K562 (cell line): ENCODE measurements at regions not wholly inside any gene's neighbourhood (a gene's known extent, or its start where the extent isn't known, plus 50 kb on each side); places are given as distances from the start of the nearest gene placed in this dataset.

Experiments used
- ATAC-seq: fragments of 200-7000 bp; cut with Tn5 transposase; 3 replicates; pipeline ENCODE4 v1.9.1; 2020; ENCODE audit warnings: moderate library complexity
- BruUV-seq: library from RNA; stranded (reverse); fragments of 400-500 nt; replicated peaks from 2 replicates; lab custom pipeline; 2021; lab: Mats Ljungman, UMichigan
- CTCF ChIA-PET: fragments of 300-600 bp; formaldehyde crosslinking; extraction: SDS; loops from one replicate; lab custom pipeline; 2021; ENCODE audit warnings: low intra/inter-chr PET ratio; lab: Yijun Ruan, JAX
- POLR2A ChIA-PET: fragments of 300-600, 350-650 bp; sonication (Branson Sonifier 250); formaldehyde crosslinking; extraction: SDS; loops from one replicate; lab custom pipeline; 2021; ENCODE audit warnings: antibody characterized with exemption, inconsistent platforms; lab: Yijun Ruan, JAX
- DNase-seq, 4 experiments: peaks; one replicate each; pipeline versions ENCODE4 v3.0.0 to v3.0.0-alpha.2; 2011 to 2018; ENCODE audit warnings: low spot score in 3 of 4, mixed read lengths in 3 of 4; ENCODE audit errors: extremely low read depth in 1 of 4
- FAIRE-seq: peaks from 2 replicates; lab custom pipeline; 2011; peaks lifted over from hg19 to GRCh38; lab: Jason Lieb, UNC
- H2AFZ ChIP-seq: 2 replicates; pipeline ENCODE4 v1.6.0; 2011; ENCODE audit warnings: low read depth, low read length, control low read depth, inconsistent platforms
- H3K27ac ChIP-seq: fragments of 200-600 bp; 3 replicates; pipeline ENCODE4 v1.8.0; 2011; ENCODE audit warnings: low read depth, mild to moderate bottlenecking, control low read depth, inconsistent platforms, low read length, moderate library complexity, mixed read lengths; ENCODE audit errors: extremely low read depth
- H3K27me3 ChIP-seq, 2 experiments: fragments of 300-600 bp in 1 of 2; 2 replicates in 1 of 2; 3 replicates in 1 of 2; pipeline versions ENCODE4 v1.6.0 to v1.8.0; 2011; ENCODE audit warnings: inconsistent platforms in 2 of 2, low read length in 2 of 2, mild to moderate bottlenecking in 1 of 2, mixed read lengths in 1 of 2, moderate library complexity in 1 of 2; ENCODE audit not compliant: control insufficient read depth in 2 of 2, insufficient read depth in 2 of 2
- H3K36me3 ChIP-seq: fragments of 300-600 bp; 3 replicates; pipeline ENCODE4 v1.8.0; 2011; ENCODE audit warnings: mild to moderate bottlenecking, low read length, inconsistent platforms; ENCODE audit not compliant: control insufficient read depth, insufficient read depth
- H3K4me1 ChIP-seq, 2 experiments: fragments of 200-600 bp in 1 of 2; replicated peaks in 1 of 2; 2 replicates in 1 of 2; 3 replicates in 1 of 2; pipeline versions ENCODE4 v1.5.1 to v1.8.0; 2011; ENCODE audit warnings: inconsistent platforms in 2 of 2, low read length in 2 of 2, mild to moderate bottlenecking in 1 of 2, mixed read lengths in 1 of 2, moderate library complexity in 1 of 2; ENCODE audit not compliant: control insufficient read depth in 2 of 2, insufficient read depth in 2 of 2
- H3K4me2 ChIP-seq: 2 replicates; pipeline ENCODE4 v1.6.1; 2011; ENCODE audit warnings: low read length, control low read depth, inconsistent platforms, mixed read lengths; ENCODE audit not compliant: insufficient read depth
- H3K4me3 ChIP-seq: fragments of 200-600 bp; sonication (generic), shearing (Covaris generic); 2 replicates; pipeline ENCODE4 v1.5.1; 2016; ENCODE audit warnings: control low read depth, inconsistent platforms
- H3K79me2 ChIP-seq: fragments of 200-600 bp; 3 replicates; pipeline ENCODE4 v1.8.0; 2011; ENCODE audit warnings: low read length, inconsistent platforms; ENCODE audit not compliant: control insufficient read depth, insufficient read depth
- H3K9ac ChIP-seq, 2 experiments: 2 replicates each; pipeline versions ENCODE4 v1.6.0 to v1.6.1; 2011; ENCODE audit warnings: low read depth in 2 of 2, low read length in 2 of 2, control low read depth in 1 of 2, inconsistent platforms in 1 of 2, mild to moderate bottlenecking in 1 of 2, mixed read lengths in 1 of 2; ENCODE audit not compliant: insufficient read depth in 1 of 2
- H3K9me1 ChIP-seq: one replicate; pipeline ENCODE4 v1.6.0; 2011; ENCODE audit warnings: inconsistent platforms, mild to moderate bottlenecking, low read length, moderate library complexity; ENCODE audit not compliant: control insufficient read depth, insufficient read depth
- H3K9me3 ChIP-seq: replicated peaks from 2 replicates; pipeline ENCODE4 v1.5.1; 2011; ENCODE audit warnings: low read depth, low read length, inconsistent platforms; ENCODE audit not compliant: control insufficient read depth, insufficient read depth
- H4K20me1 ChIP-seq: replicated peaks from 2 replicates; pipeline ENCODE4 v1.6.1; 2011; ENCODE audit warnings: low read length, inconsistent platforms, mixed read lengths; ENCODE audit not compliant: control insufficient read depth, insufficient read depth
- FOXM1 ChIP-seq, 2 experiments: fragments of 450-650 bp in 1 of 2; sonication (generic) in 1 of 2; formaldehyde crosslinking in 1 of 2; IDR thresholded peaks; 2 replicates each; pipeline versions ENCODE4 v1.6.1 to v1.9.0; 2017 to 2022; ENCODE audit warnings: low read depth in 2 of 2, mild to moderate bottlenecking in 2 of 2, missing genetic modification reagents in 1 of 2, moderate library complexity in 1 of 2
- GATAD2A ChIP-seq: fragments of 450-650 bp; IDR thresholded peaks from 2 replicates; pipeline ENCODE4 v1.6.1; 2017
- GTF3C2 ChIP-seq: IDR thresholded peaks from 3 replicates; pipeline ENCODE4 v1.6.1; 2011; ENCODE audit warnings: borderline replicate concordance, mild to moderate bottlenecking, moderate library complexity; ENCODE audit not compliant: insufficient read length; ENCODE audit errors: extremely low read depth
- HES1 ChIP-seq: fragments of 450-650 bp; IDR thresholded peaks from 2 replicates; pipeline ENCODE4 v1.6.1; 2016; ENCODE audit warnings: low read depth, mild to moderate bottlenecking, moderate library complexity
- MAZ ChIP-seq, 2 experiments: fragments of 450-650 bp in 1 of 2; sonication (generic) in 1 of 2; formaldehyde crosslinking; IDR thresholded peaks in 1 of 2; conservative IDR thresholded peaks in 1 of 2; 2 replicates each; pipeline versions ENCODE4 v1.4.0 to v1.5.0; 2020; ENCODE audit warnings: mild to moderate bottlenecking in 1 of 2, missing genetic modification reagents in 1 of 2
- NRF1 ChIP-seq, 2 experiments: fragments of 450-650 bp; IDR thresholded peaks in 1 of 2; conservative IDR thresholded peaks in 1 of 2; 2 replicates each; pipeline ENCODE4 v1.6.1; 2014; ENCODE audit warnings: mild to moderate bottlenecking in 2 of 2
- NUFIP1 ChIP-seq: fragments of 450-650 bp; IDR thresholded peaks from 2 replicates; pipeline ENCODE4 v1.6.1; 2018; ENCODE audit not compliant: partially characterized antibody
- OTX1 ChIP-seq: fragments of 450-650 bp; formaldehyde crosslinking; IDR thresholded peaks from 2 replicates; pipeline ENCODE4 v1.4.0; 2022; ENCODE audit warnings: mild to moderate bottlenecking
- TAF7 ChIP-seq: fragments of 450-650 bp; IDR thresholded peaks from 2 replicates; pipeline ENCODE4 v1.6.1; 2016; ENCODE audit warnings: missing genetic modification characterization, missing compliant biosample characterization
- TCF7 ChIP-seq: sonication (generic); IDR thresholded peaks from 2 replicates; pipeline ENCODE4 v1.6.1; 2016; ENCODE audit warnings: antibody characterized with exemption, borderline replicate concordance
- ZBTB33 ChIP-seq: sonication (generic); formaldehyde crosslinking; IDR thresholded peaks from 2 replicates; pipeline ENCODE4 v1.8.1; 2023; ENCODE audit warnings: mild to moderate bottlenecking, missing genetic modification reagents
- ZNF232 ChIP-seq: sonication (generic); formaldehyde crosslinking; IDR thresholded peaks from 2 replicates; pipeline ENCODE4 v1.8.0; 2022; ENCODE audit warnings: mild to moderate bottlenecking, missing genetic modification reagents
- ZNF518B ChIP-seq: fragments of 250-450 bp; sonication (Bioruptor Pico); IDR thresholded peaks from 2 replicates; pipeline ENCODE4 v1.5.0; 2021; ENCODE audit warnings: mild to moderate bottlenecking, moderate library complexity
- ZNF695 ChIP-seq: fragments of 450-650 bp; formaldehyde crosslinking; IDR thresholded peaks from 2 replicates; pipeline ENCODE4 v1.4.0; 2020; ENCODE audit warnings: mild to moderate bottlenecking, moderate library complexity
- WGBS: fragments of 100-300 bp; shearing (Covaris generic); methylation state at CpG from one replicate; pipeline ENCODE4 v1.1.6; 2016; ENCODE audit warnings: low coverage, mixed read lengths; ENCODE audit not compliant: insufficient coverage; ENCODE audit errors: missing lambda C conversion rate; 5-methylcytosine and 5-hydroxymethylcytosine counted together
- in situ Hi-C: fragments of 300-500 bp; cut with MboI; formaldehyde crosslinking; loops from 4 replicates; pipeline ENCODE4 v1.15.0; 2018; ENCODE audit warnings: inconsistent platforms, mixed read lengths
- intact Hi-C: fragments of 100-400 bp; cut with micrococcal nuclease; formaldehyde crosslinking; loops from 2 replicates; pipeline ENCODE4 v1.14.2; 2022

- intact Hi-C loops = loop anchor here (5.0 kb wide), 1 partner anchor 61 kb away; no protein-coding TSS in a partner anchor
- 0% methylated on average over 6 of the region's 8 CpGs for WGBS
- no peaks in the 10 kb centered on the region for H3K4me1 ChIP-seq
- no peak for DNase-seq
- H3K9me3 ChIP-seq = no peaks in the 10 kb centered on the region
- no peak overlapping the region for H3K27ac ChIP-seq
- H3K4me2 ChIP-seq = no peak overlapping the region
- no peaks in the 10 kb centered on the region for H3K9me1 ChIP-seq
- H3K27me3 ChIP-seq = no peaks in the 10 kb centered on the region
- H4K20me1 ChIP-seq = no peaks in the 10 kb centered on the region
- H2AFZ ChIP-seq = no peak overlapping the region
- H3K79me2 ChIP-seq = no peaks in the 10 kb centered on the region
- no peaks in the 10 kb centered on the region for H3K36me3 ChIP-seq
- ATAC-seq = no peak
- no peak overlapping the region for H3K9ac ChIP-seq
- POLR2A ChIA-PET = no interaction called here
- in situ Hi-C loops = no loop called here
- FAIRE-seq = no peak
- BruUV-seq = no TSS peak
- no peak overlapping the region for H3K4me3 ChIP-seq
- CTCF ChIA-PET = no interaction called here
- TF ChIP-seq GTF3C2 (no peak), NRF1 (conservative IDR thresholded peaks at IDR 0.05 in 1 of 2, IDR thresholded peaks at IDR 0.05 in 1 of 2) (no peak), ZBTB33 (no peak), MAZ (CRISPR knock-in tag; conservative IDR thresholded peaks at IDR 0.05 in 1 of 2, IDR thresholded peaks at IDR 0.05 in 1 of 2) (no peak), HES1 (no peak), NUFIP1 (no peak), TAF7 (tag) (no peak), FOXM1 (IDR thresholded peaks at IDR 0.05; ENCODE audit: low read depth) (no peak), FOXM1 (CRISPR knock-in tag; IDR thresholded peaks at IDR 0.05; ENCODE audit: low read depth) (no peak), ZNF695 (CRISPR knock-in tag) (no peak), OTX1 (no peak), TCF7 (no peak), GATAD2A (no peak), ZNF232 (CRISPR knock-in tag) (no peak), ZNF518B (CRISPR knock-in tag) (no peak)
These were observed 239.2 kb upstream of the UMPS start for GRCh38 chr3:124491098-124491497.
